ENCODE measurements at regions not wholly inside any gene's neighbourhood (a gene's known extent, or its start where the extent isn't known, plus 50 kb on each side); places are given as distances from the start of the nearest gene placed in this dataset.

DNA sequence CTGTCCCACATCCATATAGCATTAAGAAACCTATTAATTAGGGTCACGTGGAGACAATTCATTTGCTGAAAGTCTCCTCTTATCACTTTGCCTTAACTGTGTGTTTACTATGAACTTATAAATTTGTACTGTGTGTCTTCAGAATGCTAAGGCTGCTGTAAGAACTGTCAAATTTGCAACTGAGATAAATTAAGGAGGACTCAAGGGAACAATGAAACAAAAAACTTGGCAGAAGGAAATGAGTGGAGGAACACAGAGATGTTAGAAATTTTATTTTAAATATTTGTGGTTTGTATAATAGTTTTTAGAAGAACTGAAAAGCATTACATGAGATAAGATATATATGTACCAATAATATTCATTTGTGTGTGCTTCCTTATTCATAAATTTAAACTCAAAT, 1005.3 kb upstream of the SORCS1 start:
- H3K27me3 ChIP-seq (replicated peaks; ENCODE audit: control insufficient read depth, insufficient read depth, low read length): no peaks in the 10 kb centered on the region
- DNase-seq (ENCODE audit: extremely low read depth, insufficient read length): no peak
- TF ChIP-seq, protein P1, sequence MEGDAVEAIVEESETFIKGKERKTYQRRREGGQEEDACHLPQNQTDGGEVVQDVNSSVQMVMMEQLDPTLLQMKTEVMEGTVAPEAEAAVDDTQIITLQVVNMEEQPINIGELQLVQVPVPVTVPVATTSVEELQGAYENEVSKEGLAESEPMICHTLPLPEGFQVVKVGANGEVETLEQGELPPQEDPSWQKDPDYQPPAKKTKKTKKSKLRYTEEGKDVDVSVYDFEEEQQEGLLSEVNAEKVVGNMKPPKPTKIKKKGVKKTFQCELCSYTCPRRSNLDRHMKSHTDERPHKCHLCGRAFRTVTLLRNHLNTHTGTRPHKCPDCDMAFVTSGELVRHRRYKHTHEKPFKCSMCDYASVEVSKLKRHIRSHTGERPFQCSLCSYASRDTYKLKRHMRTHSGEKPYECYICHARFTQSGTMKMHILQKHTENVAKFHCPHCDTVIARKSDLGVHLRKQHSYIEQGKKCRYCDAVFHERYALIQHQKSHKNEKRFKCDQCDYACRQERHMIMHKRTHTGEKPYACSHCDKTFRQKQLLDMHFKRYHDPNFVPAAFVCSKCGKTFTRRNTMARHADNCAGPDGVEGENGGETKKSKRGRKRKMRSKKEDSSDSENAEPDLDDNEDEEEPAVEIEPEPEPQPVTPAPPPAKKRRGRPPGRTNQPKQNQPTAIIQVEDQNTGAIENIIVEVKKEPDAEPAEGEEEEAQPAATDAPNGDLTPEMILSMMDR (IDR thresholded peaks at IDR 0.05; ENCODE audit: insufficient read depth, low read length, poor library complexity, severe bottlenecking): no peak
- H3K4me3 ChIP-seq (replicated peaks; ENCODE audit: low read depth, low read length): no peak overlapping the region
- no peaks in the 10 kb centered on the region for H3K36me3 ChIP-seq (ENCODE audit: control insufficient read depth, insufficient read depth, low read length)

DNA sequence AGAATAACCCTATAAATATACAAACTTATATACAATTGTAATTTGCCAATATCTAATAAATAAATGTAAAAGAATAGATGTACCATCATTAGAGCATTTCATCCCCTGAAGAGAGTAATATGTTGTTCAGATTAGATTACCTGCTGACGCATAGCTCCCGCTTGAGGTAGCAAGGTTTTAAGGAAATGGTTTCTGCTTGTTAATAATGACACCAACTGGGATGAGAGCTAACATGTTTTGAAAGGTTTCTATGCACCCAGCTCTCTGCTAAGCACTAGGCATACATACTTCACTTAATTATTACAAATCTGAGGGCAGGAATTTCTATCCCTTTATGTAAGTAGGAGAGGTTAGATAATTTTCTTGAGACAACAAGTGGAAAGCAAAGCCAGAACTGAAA, 1003.3 kb upstream of the SORCS1 start:
- Histone ChIP-seq H3K27me3 (replicated peaks; ENCODE audit: control insufficient read depth, insufficient read depth, low read length) (no peaks in the 10 kb centered on the region), H3K36me3 (ENCODE audit: control insufficient read depth, insufficient read depth, low read length) (no peaks in the 10 kb centered on the region), H3K4me3 (replicated peaks; ENCODE audit: low read depth, low read length) (no peak overlapping the region)
- DNase-seq (ENCODE audit: extremely low read depth, insufficient read length): no peak
- TF ChIP-seq, protein P1 (IDR thresholded peaks at IDR 0.05; ENCODE audit: insufficient read depth, low read length, poor library complexity, severe bottlenecking): no peak

DNA sequence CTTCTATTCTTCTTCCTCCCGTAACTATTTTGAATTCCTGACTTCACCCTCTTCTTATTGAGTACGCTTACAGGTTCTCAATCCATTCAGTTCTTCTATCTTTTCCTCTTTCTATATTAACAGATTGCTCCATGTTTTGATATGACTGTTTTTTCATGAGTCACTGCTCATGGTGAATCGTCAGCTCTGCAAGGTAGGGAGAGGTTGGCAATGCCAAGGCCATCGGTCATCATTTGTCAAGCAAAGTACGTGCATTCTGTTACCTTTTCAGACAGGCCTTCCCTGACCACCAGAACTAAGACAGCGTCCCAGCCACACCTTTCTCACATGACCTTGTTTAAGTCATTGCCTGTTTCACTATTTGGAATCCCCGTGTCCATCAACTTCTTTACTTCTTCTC, 1001.9 kb upstream of the SORCS1 start:
- Histone ChIP-seq H3K27me3 (replicated peaks; ENCODE audit: control insufficient read depth, insufficient read depth, low read length) (no peaks in the 10 kb centered on the region), H3K4me3 (replicated peaks; ENCODE audit: low read depth, low read length) (no peak overlapping the region), H3K36me3 (ENCODE audit: control insufficient read depth, insufficient read depth, low read length) (no peaks in the 10 kb centered on the region)
- DNase-seq (ENCODE audit: extremely low read depth, insufficient read length): no peak
- TF ChIP-seq, protein P1 (IDR thresholded peaks at IDR 0.05; ENCODE audit: insufficient read depth, low read length, poor library complexity, severe bottlenecking): no peak

DNA sequence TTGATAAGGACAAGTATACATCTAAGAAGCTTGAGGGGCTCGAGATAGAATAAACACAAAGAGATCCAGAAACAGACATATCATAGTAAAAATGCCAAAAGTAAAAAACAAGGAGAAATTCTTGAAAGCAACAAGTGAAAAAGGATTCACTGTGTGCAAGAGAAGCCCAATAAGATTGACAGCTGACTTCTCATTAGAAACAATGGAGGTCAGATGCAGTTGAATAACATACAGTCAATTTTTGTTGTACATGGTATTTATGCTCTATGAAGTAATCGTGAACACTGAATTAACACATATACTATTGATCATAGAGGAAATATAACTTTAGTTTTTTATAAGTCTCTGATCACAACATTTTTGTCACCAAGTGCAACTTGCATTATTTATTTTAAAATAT, 982.8 kb upstream of the SORCS1 start:
- DNase-seq (ENCODE audit: extremely low read depth, insufficient read length): no peak
- no peaks in the 10 kb centered on the region for H3K36me3 ChIP-seq (ENCODE audit: control insufficient read depth, insufficient read depth, low read length)
- TF ChIP-seq, protein P1 (IDR thresholded peaks at IDR 0.05; ENCODE audit: insufficient read depth, low read length, poor library complexity, severe bottlenecking): no peak
- no peak overlapping the region for H3K4me3 ChIP-seq (replicated peaks; ENCODE audit: low read depth, low read length)
- no peaks in the 10 kb centered on the region for H3K27me3 ChIP-seq (replicated peaks; ENCODE audit: control insufficient read depth, insufficient read depth, low read length)

DNA sequence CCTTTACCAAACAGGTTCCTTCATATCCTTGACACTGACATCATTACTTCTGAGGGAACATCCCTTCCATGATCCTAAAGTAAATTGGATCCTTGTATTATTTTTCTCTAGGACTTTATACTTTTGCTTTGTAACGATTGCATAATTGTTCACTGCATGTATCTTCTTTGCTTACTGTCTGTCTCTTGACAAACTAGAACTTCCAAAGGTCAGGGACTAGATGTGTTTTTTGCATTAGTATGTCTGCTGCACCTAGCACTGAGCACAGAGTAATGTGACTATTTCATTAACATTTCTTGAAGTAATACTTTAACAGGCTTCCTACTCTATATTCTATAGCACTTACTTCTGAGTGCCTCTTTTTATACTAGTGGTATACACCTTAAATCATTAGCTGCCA, 976.6 kb upstream of the SORCS1 start:
- DNase-seq (ENCODE audit: extremely low read depth, insufficient read length): no peak
- Histone ChIP-seq H3K36me3 (ENCODE audit: control insufficient read depth, insufficient read depth, low read length) (no peaks in the 10 kb centered on the region), H3K4me3 (replicated peaks; ENCODE audit: low read depth, low read length) (no peak overlapping the region), H3K27me3 (replicated peaks; ENCODE audit: control insufficient read depth, insufficient read depth, low read length) (no peaks in the 10 kb centered on the region)
- TF ChIP-seq, protein P1 (IDR thresholded peaks at IDR 0.05; ENCODE audit: insufficient read depth, low read length, poor library complexity, severe bottlenecking): no peak

DNA sequence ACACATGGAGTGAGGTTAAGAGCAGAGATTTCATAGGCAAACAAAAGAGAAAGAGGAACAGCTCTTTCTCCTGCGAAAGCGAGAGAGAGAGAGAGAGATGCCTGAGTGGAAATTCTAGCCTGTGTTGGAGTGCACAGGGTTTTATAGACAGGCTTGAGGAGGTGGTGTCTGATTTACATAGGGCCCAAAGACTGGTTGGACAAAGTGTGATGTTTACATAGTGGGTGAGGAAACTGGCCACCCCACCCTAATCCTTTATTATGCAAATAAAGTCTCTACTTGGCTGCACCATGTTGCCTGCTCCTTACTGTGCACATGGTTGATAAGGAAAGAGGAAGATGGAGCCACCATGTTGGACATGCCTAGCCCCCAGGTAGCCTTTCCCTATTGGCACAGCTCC, 967.8 kb upstream of the SORCS1 start:
- no peak overlapping the region for H3K4me3 ChIP-seq (replicated peaks; ENCODE audit: low read depth, low read length)
- DNase-seq (ENCODE audit: extremely low read depth, insufficient read length): no peak
- TF ChIP-seq, protein P1 (IDR thresholded peaks at IDR 0.05; ENCODE audit: insufficient read depth, low read length, poor library complexity, severe bottlenecking): no peak
- no peaks in the 10 kb centered on the region for H3K27me3 ChIP-seq (replicated peaks; ENCODE audit: control insufficient read depth, insufficient read depth, low read length)
- H3K36me3 ChIP-seq (ENCODE audit: control insufficient read depth, insufficient read depth, low read length): no peaks in the 10 kb centered on the region

All from GM06990 (cell line).